MM.1S (cell line): ENCODE measurements at regions not wholly inside any gene's neighbourhood (a gene's known extent, or its start where the extent isn't known, plus 50 kb on each side); places are given as distances from the start of the nearest gene placed in this dataset.

ENCODE experiments used
- CTCF ChIP-seq: fragments of 300-600 bp; sonication (generic); IDR thresholded peaks from 2 replicates; pipeline ENCODE4 v1.5.1; 2016; ENCODE audit warnings: antibody characterized with exemption, low read length, mixed read lengths
- EZH2 ChIP-seq: fragments of 300-600 bp; sonication (generic); optimal IDR thresholded peaks from 2 replicates; pipeline ENCODE3; 2017; ENCODE audit warnings: low read depth, mild to moderate bottlenecking, antibody characterized with exemption, low read length, mixed read lengths
- EZH2phosphoT487 ChIP-seq: fragments of 300-600 bp; sonication (generic); IDR thresholded peaks from 2 replicates; pipeline ENCODE4 v1.6.1; 2018; ENCODE audit warnings: antibody characterized with exemption, low read length

GRCh38 chr4:173912384-173912783 lies 371.1 kb downstream of the FBXO8 start:
- TF ChIP-seq CTCF (no peak), EZH2 (no peak), EZH2phosphoT487 (no peak)
